HepG2 (cell line): ENCODE measurements at regions not wholly inside any gene's neighbourhood (a gene's known extent, or its start where the extent isn't known, plus 50 kb on each side); places are given as distances from the start of the nearest gene placed in this dataset.

Experiments
- ATAC-seq: fragments of 200-7000 bp; cut with Tn5 transposase; 3 replicates; pipeline ENCODE4 v1.9.1; 2020; ENCODE audit warnings: mild to moderate bottlenecking, moderate library complexity
- BruUV-seq: library from RNA; stranded (reverse); fragments of 400-500 nt; replicated peaks from 2 replicates; lab custom pipeline; 2021; lab: Mats Ljungman, UMichigan
- CTCF ChIA-PET: fragments of 300-600 bp; formaldehyde crosslinking; extraction: SDS; loops from one replicate; lab custom pipeline; 2021; ENCODE audit warnings: low total read pairs, inconsistent platforms, low intra/inter-chr PET ratio; lab: Yijun Ruan, JAX
- POLR2A ChIA-PET: fragments of 350-600 bp; sonication (Branson Sonifier 250); formaldehyde crosslinking; loops from one replicate; lab custom pipeline; 2020; ENCODE audit warnings: antibody characterized with exemption, inconsistent platforms; lab: Yijun Ruan, JAX
- DNase-seq: peaks from one replicate; pipeline ENCODE4 v3.0.0-alpha.2; 2015; ENCODE audit warnings: low spot score
- FAIRE-seq: peaks from 3 replicates; lab custom pipeline; 2011; peaks lifted over from hg19 to GRCh38; lab: Jason Lieb, UNC
- H2AFZ ChIP-seq: one replicate; pipeline ENCODE4 v1.6.1; 2011; ENCODE audit warnings: low read length, inconsistent platforms
- H3K27ac ChIP-seq: fragments of 300-600 bp; 3 replicates; pipeline ENCODE4 v1.8.0; 2011; ENCODE audit warnings: mixed run types, mild to moderate bottlenecking, mixed read lengths, low read length, inconsistent platforms; ENCODE audit not compliant: insufficient read depth; ENCODE audit errors: extremely low read length
- H3K27me3 ChIP-seq, 2 experiments: fragments of 200-600 bp in 1 of 2; 2 replicates in 1 of 2; 3 replicates in 1 of 2; pipeline versions ENCODE4 v1.6.0 to v1.8.0; 2011; ENCODE audit warnings: low read length in 2 of 2, mild to moderate bottlenecking in 2 of 2, moderate library complexity in 2 of 2, inconsistent platforms in 1 of 2; ENCODE audit not compliant: insufficient read depth in 2 of 2, control insufficient read depth in 1 of 2
- H3K36me3 ChIP-seq, 2 experiments: fragments of 200-600 bp in 1 of 2; replicated peaks in 1 of 2; 2 replicates in 1 of 2; 3 replicates in 1 of 2; pipeline versions ENCODE4 v1.5.1 to v1.8.0; 2011; ENCODE audit warnings: low read length in 2 of 2, inconsistent platforms in 1 of 2; ENCODE audit not compliant: insufficient read depth in 2 of 2, control insufficient read depth in 1 of 2
- H3K4me1 ChIP-seq: 2 replicates; pipeline ENCODE4 v1.5.1; 2012; ENCODE audit warnings: low read length, inconsistent platforms; ENCODE audit not compliant: insufficient read depth
- H3K4me2 ChIP-seq: 2 replicates; pipeline ENCODE4 v1.6.0; 2011; ENCODE audit warnings: low read depth, low read length, inconsistent platforms
- H3K4me3 ChIP-seq, 3 experiments: fragments of 200-600 bp in 1 of 3; sonication (generic), shearing (Covaris generic) in 1 of 3; replicated peaks in 1 of 3; 2 replicates each; pipeline ENCODE4 v1.5.1; 2011 to 2016; ENCODE audit warnings: low read length in 3 of 3, inconsistent platforms in 2 of 3, low read depth in 2 of 3, mild to moderate bottlenecking in 2 of 3, control low read depth in 1 of 3, mixed read lengths in 1 of 3; ENCODE audit not compliant: insufficient read depth in 1 of 3
- H3K79me2 ChIP-seq: one replicate; pipeline ENCODE4 v1.6.1; 2011; ENCODE audit warnings: low read length, inconsistent platforms; ENCODE audit not compliant: insufficient read depth
- H3K9ac ChIP-seq: 2 replicates; pipeline ENCODE4 v1.6.0; 2011; ENCODE audit warnings: mild to moderate bottlenecking, low read depth, low read length, inconsistent platforms; ENCODE audit not compliant: insufficient read depth
- H3K9me3 ChIP-seq: 2 replicates; pipeline ENCODE4 v1.5.1; 2012; ENCODE audit warnings: mild to moderate bottlenecking, low read length
- H4K20me1 ChIP-seq: 2 replicates; pipeline ENCODE4 v1.6.0; 2011; ENCODE audit warnings: inconsistent platforms, mild to moderate bottlenecking, low read length, moderate library complexity; ENCODE audit not compliant: insufficient read depth
- ARHGAP35 ChIP-seq: sonication (generic); formaldehyde crosslinking; IDR thresholded peaks from 2 replicates; pipeline ENCODE4 v1.9.0; 2022; ENCODE audit warnings: mild to moderate bottlenecking, inconsistent platforms, moderate library complexity, missing genetic modification reagents, borderline replicate concordance
- BATF2 ChIP-seq: sonication (generic); formaldehyde crosslinking; IDR thresholded peaks from 2 replicates; pipeline ENCODE4 v1.8.0; 2022; ENCODE audit warnings: mild to moderate bottlenecking, missing genetic modification reagents, moderate library complexity
- CEBPZ ChIP-seq: IDR thresholded peaks from 2 replicates; pipeline ENCODE4 v1.6.1; 2012; ENCODE audit warnings: low read length, improper control_type of control experiment
- CREB3 ChIP-seq: sonication (generic); formaldehyde crosslinking; IDR thresholded peaks from 2 replicates; pipeline ENCODE4 v1.5.0; 2020; ENCODE audit warnings: missing genetic modification reagents
- CSRNP2 ChIP-seq: sonication (generic); formaldehyde crosslinking; conservative IDR thresholded peaks from 2 replicates; pipeline ENCODE4 v1.8.0; 2022; ENCODE audit warnings: low read depth, missing genetic modification reagents
- IKZF1 ChIP-seq: fragments of 450-650 bp; IDR thresholded peaks from 2 replicates; pipeline ENCODE4 v1.7.1; 2016
- KMT2A ChIP-seq: sonication (generic); formaldehyde crosslinking; IDR thresholded peaks from 2 replicates; pipeline ENCODE4 v1.4.0; 2020; ENCODE audit warnings: missing genetic modification reagents
- MTF2 ChIP-seq: sonication (generic); formaldehyde crosslinking; IDR thresholded peaks from 2 replicates; pipeline ENCODE4 v1.5.0; 2020; ENCODE audit warnings: missing genetic modification reagents, borderline replicate concordance
- MZF1 ChIP-seq: sonication (generic); formaldehyde crosslinking; IDR thresholded peaks from 2 replicates; pipeline ENCODE4 v1.8.1; 2023; ENCODE audit warnings: mild to moderate bottlenecking, missing genetic modification reagents, borderline replicate concordance
- NFIC ChIP-seq: IDR thresholded peaks from 2 replicates; pipeline ENCODE4 v1.6.1; 2012; ENCODE audit warnings: mild to moderate bottlenecking, low read length, inconsistent platforms
- RNF2 ChIP-seq: fragments of 450-650 bp; conservative IDR thresholded peaks from 2 replicates; pipeline ENCODE4 v1.6.1; 2016; ENCODE audit warnings: low read depth
- SOX13 ChIP-seq, 3 experiments: fragments of 450-650 bp in 1 of 3; sonication (generic) in 1 of 3; formaldehyde crosslinking in 1 of 3; IDR thresholded peaks in 2 of 3; conservative IDR thresholded peaks in 1 of 3; 2 replicates each; pipeline versions ENCODE4 v1.5.0 to v1.6.1; 2016 to 2020; ENCODE audit warnings: antibody characterized with exemption in 1 of 3, mild to moderate bottlenecking in 1 of 3, missing compliant biosample characterization in 1 of 3, missing genetic modification reagents in 1 of 3, moderate library complexity in 1 of 3
- TBL1XR1 ChIP-seq: fragments of 150-350 bp; IDR thresholded peaks from 2 replicates; pipeline ENCODE4 v1.6.1; 2014; ENCODE audit warnings: borderline replicate concordance, low read length; ENCODE audit not compliant: partially characterized antibody
- ZFY ChIP-seq: sonication (generic); formaldehyde crosslinking; IDR thresholded peaks from 2 replicates; pipeline ENCODE4 v1.4.0; 2020; ENCODE audit warnings: missing genetic modification reagents
- WGBS: methylation state at CpG from one replicate; pipeline ENCODE4 v1.1.6; 2017; ENCODE audit warnings: low lambda C conversion rate; 5-methylcytosine and 5-hydroxymethylcytosine counted together
- in situ Hi-C: cut with HindIII; loops from 2 replicates; pipeline ENCODE4 v1.10.0; 2017; ENCODE audit warnings: low pct_unique_long_range_greater_than_20kb; ENCODE audit not compliant: extremely low pct_ligation_motif_present
- intact Hi-C: fragments of 100-400 bp; cut with micrococcal nuclease; formaldehyde crosslinking; loops from one replicate; pipeline ENCODE4 v1.10.0; 2022; ENCODE audit not compliant: unreplicated experiment
- TF ChIP-seq, protein P1 (sequence below): sonication (generic); formaldehyde crosslinking; IDR thresholded peaks from 2 replicates; pipeline ENCODE4 v1.8.1; 2023; ENCODE audit warnings: mild to moderate bottlenecking, inconsistent platforms, moderate library complexity, missing genetic modification reagents, borderline replicate concordance

GRCh38 chr5:57063773-57064172, 110.1 kb upstream of the GPBP1 start (continued):
- TF ChIP-seq SOX13 (IDR thresholded peaks at IDR 0.05) (no peak), SOX13 (CRISPR knock-in tag; conservative IDR thresholded peaks at IDR 0.05 in 1 of 2, IDR thresholded peaks at IDR 0.05 in 1 of 2) (peak in 1 of 2 experiments; percentile 29; a peak in 1 of 4 replicates), ARHGAP35 (CRISPR knock-in tag) (no peak)

GRCh38 chr5:57066924-57067596, 106.8 kb upstream of the GPBP1 start:
- H2AFZ ChIP-seq = no peak overlapping the region
- H3K4me1 ChIP-seq = peaks cover 24% of the 10 kb centered on the region
- in situ Hi-C loops (no loop called here), intact Hi-C loops (no loop called here)
- H3K9ac ChIP-seq = no peak overlapping the region
- H3K27me3 ChIP-seq = peaks cover 0 to 3% of the 10 kb centered on the region in 2 experiments; a peak in 1 of 5 replicates
- ChIA-PET CTCF (no interaction called here), POLR2A (no interaction called here)
- no TSS peak for BruUV-seq
- H3K4me3 ChIP-seq = no peak overlapping the region
- H3K4me2 ChIP-seq = no peak overlapping the region
- FAIRE-seq (no peak), ATAC-seq (no peak), DNase-seq (no peak)
- no peaks in the 10 kb centered on the region for H3K36me3 ChIP-seq
- H4K20me1 ChIP-seq = no peaks in the 10 kb centered on the region
- 91% methylated on average over 6 of the region's 6 CpGs for WGBS
- no peak overlapping the region for H3K27ac ChIP-seq
- no peaks in the 10 kb centered on the region for H3K79me2 ChIP-seq
- peaks cover 5% of the 10 kb centered on the region for H3K9me3 ChIP-seq
- TF ChIP-seq TBL1XR1 = no peak
- TF ChIP-seq IKZF1 = no peak
- TF ChIP-seq BATF2 = no peak
- TF ChIP-seq CSRNP2 (CRISPR knock-in tag) = no peak
- TF ChIP-seq CEBPZ = no peak
- TF ChIP-seq KMT2A (CRISPR knock-in tag) = no peak
- TF ChIP-seq, protein P1, sequence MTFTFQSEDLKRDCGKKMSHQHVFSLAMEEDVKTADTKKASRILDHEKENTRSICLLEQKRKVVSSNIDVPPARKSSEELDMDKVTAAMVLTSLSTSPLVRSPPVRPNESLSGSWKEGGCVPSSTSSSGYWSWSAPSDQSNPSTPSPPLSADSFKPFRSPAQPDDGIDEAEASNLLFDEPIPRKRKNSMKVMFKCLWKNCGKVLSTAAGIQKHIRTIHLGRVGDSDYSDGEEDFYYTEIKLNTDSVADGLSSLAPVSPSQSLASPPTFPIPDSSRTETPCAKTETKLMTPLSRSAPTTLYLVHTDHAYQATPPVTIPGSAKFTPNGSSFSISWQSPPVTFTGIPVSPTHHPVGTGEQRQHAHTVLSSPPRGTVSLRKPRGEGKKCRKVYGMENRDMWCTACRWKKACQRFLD (CRISPR knock-in tag) = no peak
- TF ChIP-seq MTF2 (CRISPR knock-in tag) = no peak
- no peak for TF ChIP-seq MZF1 (CRISPR knock-in tag)
- TF ChIP-seq NFIC = no peak
- TF ChIP-seq RNF2 = no peak
- no peak for TF ChIP-seq ZFY (CRISPR knock-in tag)
- TF ChIP-seq CREB3 = no peak
